Activated CD4-positive, alpha-beta T cell treated with anti-CD3 and anti-CD28 coated beads, Interleukin-2, amount 50 U/mL, for 16 hours (primary cell): ENCODE measurements at regions not wholly inside any gene's neighbourhood (a gene's known extent, or its start where the extent isn't known, plus 50 kb on each side); places are given as distances from the start of the nearest gene placed in this dataset.

Experiments used
- DNase-seq: peaks from one replicate; pipeline ENCODE4 v3.0.0-alpha.2; 2020

GRCh38 chr14:104521816-104522745 is 57.5 kb upstream of the C14orf180 start:
- no peak for DNase-seq

GRCh38 chr14:104522926-104523545 is 56.5 kb upstream of the C14orf180 start:
- DNase-seq: no peak

GRCh38 chr14:104523546-104523935 is 56.0 kb upstream of the C14orf180 start:
- DNase-seq: no peak

- DNase-seq: no peak
Observed at GRCh38 chr14:104524726-104525125, 54.8 kb upstream of the C14orf180 start.

DNA sequence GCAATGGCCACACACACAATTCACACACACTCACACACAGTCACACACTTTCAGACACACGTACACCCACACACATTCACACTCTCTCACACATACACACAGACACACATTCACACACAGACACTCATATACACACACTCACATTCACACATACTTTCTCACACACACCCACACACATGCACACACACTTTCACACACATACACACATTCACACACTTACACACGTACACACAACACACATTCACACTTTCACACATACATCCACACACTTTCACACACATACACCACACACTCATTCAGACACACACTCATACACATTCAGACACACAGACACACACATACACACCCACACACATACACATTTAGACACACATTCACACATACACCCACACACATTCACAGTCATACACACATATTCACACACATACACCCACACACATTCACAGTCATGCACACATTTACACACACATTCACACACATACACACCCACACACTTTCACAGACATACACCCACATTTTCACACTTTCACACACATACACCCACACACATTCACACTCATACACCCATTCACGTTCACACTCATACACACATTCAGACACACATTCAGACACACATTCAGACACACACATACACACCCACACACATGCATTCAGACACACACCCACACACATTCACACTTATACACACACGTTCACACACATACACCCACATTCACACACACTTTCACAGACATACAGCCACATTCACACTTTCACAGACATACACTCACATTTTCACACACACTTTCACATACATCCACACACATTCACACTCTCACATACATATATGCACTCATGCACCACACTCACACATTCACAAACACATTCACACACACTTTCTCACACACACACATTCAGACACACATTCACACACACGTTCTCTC is 52.6 kb upstream of the C14orf180 start:
- no peak for DNase-seq

- DNase-seq: no peak
Observed at GRCh38 chr14:104527857-104528459, 51.6 kb upstream of the C14orf180 start.

- DNase-seq: no peak
Observed at GRCh38 chr14:104528496-104528895, 51.1 kb upstream of the C14orf180 start.
